Activated T-cell treated with anti-CD3 and anti-CD28 coated beads for 48 hours (primary cell): ENCODE measurements at regions not wholly inside any gene's neighbourhood (a gene's known extent, or its start where the extent isn't known, plus 50 kb on each side); places are given as distances from the start of the nearest gene placed in this dataset.
"Not testable (repeated sequence)": the region's sequence is repeated elsewhere in the genome, so short reads cannot be mapped to it uniquely, and the experiment has no call there.

Source experiments
- DNase-seq: peaks from one replicate; pipeline ENCODE4 v3.0.0-alpha.2; 2020; ENCODE audit warnings: low read depth

- DNase-seq: not testable (repeated sequence)
These were observed 213.2 kb downstream of the BANP start for GRCh38 chr16:88164196-88165039.

DNA sequence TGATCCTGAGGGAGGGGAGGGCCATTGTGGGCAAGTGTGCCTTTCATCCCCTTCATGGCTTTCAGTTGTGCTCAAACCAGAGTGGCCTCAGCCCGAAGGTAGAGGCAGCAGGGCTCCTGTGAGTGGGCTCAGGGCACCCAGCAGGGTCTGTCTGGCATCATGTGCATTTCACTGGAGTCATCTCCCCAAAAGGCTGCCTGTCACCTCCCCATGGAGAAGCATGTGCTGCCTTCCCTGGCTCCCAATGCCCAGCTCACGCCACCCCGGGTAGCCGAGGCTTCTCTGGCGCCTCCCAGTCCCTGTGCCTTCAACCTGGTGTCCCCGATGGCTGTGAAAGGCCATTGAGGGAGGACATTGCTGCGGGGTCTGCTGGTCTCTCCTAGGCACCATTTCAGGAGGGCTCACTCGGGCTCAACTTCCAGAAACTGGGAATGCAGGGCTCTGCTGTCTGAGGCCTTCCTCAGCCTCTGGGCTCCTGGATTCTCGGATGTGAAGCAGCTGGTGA is 213.9 kb downstream of the BANP start:
- not testable (repeated sequence) for DNase-seq

DNA sequence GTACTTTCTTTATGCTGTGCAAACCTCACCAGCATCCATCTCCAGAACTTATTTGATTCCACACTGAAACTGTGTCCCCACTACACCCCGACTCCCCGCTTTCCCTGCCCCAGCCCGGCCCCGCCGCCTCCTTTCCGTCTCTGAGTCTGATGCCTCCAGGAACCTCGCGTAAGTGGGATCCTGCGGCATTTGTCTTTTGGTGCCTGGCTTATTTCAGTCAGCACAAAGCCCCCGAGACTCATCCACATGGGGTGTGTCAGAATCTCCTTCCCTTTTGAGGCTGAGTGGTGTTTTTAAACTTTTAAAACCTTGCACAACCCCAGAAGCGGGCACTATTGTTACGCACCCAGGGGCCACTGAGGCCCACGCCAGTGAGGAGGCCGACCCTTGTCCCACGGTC is 214.4 kb downstream of the BANP start:
- not testable (repeated sequence) for DNase-seq

DNA sequence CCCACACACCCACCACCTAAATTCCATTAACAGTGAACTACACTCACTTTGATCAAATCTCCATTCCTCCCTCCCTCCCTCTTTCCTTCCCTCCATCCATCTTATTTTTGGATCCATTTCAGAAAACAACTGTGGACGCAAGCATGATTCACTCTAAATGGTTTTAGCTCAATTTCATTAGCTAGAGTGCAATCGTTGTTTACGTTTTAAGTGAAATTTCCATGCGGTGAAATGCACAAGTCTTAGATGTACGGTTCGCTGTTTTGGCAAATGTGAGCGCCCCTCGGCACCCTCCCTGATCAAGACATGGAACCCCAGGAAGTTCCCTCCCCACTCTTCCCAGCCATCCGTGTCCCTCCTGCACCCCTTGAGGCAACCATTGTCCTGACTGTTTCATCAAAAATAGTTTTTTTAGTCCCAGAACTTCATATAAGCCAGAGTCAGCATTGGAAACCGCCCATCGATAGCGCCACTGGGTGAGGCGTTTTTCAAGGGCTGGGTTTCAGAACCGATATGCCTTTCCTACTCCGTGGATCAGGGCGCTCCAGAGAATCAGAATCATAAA is 215.1 kb downstream of the BANP start:
- DNase-seq: not testable (repeated sequence)

- DNase-seq: not testable (repeated sequence)
These were observed 214.8 kb upstream of the ZNF469 start for GRCh38 chr16:88167798-88168556.

DNA sequence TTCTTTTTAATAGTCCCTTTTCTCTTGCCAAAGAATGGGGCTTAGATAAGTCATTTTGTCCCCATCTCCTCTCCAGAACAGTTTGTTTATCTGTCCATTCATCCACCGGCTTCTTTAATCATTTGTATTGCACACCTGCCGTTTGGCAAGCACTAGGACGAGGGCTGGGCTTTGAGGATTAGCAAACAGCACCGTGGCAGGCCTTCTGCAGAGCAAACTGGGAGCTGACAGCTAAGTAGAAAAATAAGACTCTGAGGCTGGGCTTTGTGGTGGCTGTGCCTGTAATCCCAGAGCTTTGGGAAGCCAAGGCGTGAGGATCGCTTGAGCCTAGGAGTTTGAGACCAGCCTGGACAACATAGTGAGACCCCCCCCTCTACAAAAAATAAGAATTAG is 214.2 kb upstream of the ZNF469 start:
- not testable (repeated sequence) for DNase-seq

- DNase-seq: not testable (repeated sequence)
These were observed 213.5 kb upstream of the ZNF469 start for GRCh38 chr16:88169136-88169830.

GRCh38 chr16:88169831-88170165 is 213.0 kb upstream of the ZNF469 start:
- not testable (repeated sequence) for DNase-seq

GRCh38 chr16:88170528-88170991 is 212.2 kb upstream of the ZNF469 start:
- no peak for DNase-seq

DNA sequence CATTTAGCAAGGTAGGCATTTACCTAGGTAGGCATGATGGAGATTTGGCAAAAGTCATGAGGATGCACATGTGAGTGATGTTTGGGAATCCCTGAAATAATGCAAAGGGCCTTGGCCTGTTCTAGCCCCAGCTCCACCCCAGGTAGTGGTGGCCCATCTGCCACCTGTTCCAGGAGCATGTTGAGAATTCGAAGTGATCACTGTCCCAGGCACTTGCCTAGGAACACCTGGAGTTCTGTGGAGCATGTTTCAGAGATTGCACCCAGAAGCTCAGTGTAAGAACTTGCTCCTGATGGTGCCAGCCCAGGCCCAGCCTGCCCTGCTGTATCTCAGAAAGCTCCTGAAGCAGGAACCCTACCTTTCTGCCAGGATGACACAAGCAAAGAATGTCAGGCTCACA is 211.6 kb upstream of the ZNF469 start:
- DNase-seq: not testable (repeated sequence)

DNA sequence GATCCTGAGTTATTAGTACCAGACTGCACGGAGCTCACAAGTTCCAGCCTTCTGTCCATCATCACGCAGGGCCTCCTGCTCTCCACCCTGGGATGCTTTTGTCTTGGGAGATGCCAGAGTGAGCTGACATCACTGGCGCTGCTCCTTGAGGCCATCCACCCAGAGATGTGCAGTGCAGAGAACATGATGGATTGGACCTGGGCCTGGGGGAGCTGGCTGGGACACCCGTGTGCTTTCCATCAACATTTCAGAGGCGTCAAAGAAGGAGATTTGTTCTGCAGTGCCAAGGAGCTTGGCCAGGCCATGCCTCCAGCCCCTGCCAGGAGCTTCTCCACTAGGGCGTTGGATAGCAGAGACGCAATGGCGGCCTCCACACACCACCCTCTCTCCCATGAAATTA is 206.6 kb upstream of the ZNF469 start:
- DNase-seq: not testable (repeated sequence)

DNA sequence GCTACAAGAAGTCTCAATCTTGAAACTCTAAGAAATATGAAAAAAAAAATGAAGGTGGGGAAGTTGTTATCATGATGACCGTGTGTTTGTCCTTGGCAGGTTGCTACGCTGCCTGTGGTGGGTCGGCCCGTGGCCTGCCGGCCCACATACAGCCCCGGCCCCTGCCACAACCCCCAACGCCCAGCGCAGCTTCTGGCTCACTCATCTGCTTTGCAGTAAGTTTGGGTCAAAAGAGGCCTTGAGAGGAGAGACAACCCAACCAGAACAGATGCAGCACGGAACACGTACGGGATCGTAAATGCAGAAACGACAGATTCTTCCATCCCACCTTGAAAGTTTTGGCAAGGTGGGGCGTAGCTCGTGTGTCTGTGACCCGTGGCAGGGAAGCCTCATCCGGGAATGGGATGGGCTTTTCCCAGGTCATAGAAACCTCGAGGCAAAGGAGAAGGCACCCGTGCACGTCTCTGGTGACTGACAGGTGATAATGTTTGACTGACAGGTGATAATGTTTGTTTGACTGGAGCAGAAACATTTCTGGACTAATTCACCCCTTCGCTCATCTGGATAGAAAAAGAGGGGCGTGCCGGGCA is 206.1 kb upstream of the ZNF469 start:
- DNase-seq: not testable (repeated sequence)

DNA sequence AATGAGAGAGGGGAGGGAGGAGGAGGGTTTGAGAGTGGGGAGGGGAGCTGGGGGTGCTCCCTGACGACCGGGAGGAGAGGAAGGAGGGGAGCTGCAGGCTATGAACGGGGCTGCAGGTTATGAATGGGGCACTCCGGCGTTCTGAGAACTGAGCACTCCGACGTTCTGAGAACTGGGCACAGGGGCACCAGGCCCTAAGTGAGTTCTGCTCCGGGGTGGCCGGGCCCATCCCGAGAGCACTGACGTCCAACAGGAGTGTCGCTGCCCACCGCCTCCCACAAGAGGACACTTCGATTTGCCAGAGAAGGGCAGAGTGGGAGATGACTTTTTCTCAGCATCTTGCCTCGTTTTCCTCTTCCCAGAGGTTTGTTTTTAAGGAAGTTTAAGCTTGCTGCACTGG is 204.5 kb upstream of the ZNF469 start:
- not testable (repeated sequence) for DNase-seq

- DNase-seq: not testable (repeated sequence)
These were observed 203.9 kb upstream of the ZNF469 start for GRCh38 chr16:88178896-88179295.

GRCh38 chr16:88182967-88183881 is 199.5 kb upstream of the ZNF469 start:
- DNase-seq: not testable (repeated sequence)

- DNase-seq: not testable (repeated sequence)
These were observed 198.7 kb upstream of the ZNF469 start for GRCh38 chr16:88184053-88184452.

DNA sequence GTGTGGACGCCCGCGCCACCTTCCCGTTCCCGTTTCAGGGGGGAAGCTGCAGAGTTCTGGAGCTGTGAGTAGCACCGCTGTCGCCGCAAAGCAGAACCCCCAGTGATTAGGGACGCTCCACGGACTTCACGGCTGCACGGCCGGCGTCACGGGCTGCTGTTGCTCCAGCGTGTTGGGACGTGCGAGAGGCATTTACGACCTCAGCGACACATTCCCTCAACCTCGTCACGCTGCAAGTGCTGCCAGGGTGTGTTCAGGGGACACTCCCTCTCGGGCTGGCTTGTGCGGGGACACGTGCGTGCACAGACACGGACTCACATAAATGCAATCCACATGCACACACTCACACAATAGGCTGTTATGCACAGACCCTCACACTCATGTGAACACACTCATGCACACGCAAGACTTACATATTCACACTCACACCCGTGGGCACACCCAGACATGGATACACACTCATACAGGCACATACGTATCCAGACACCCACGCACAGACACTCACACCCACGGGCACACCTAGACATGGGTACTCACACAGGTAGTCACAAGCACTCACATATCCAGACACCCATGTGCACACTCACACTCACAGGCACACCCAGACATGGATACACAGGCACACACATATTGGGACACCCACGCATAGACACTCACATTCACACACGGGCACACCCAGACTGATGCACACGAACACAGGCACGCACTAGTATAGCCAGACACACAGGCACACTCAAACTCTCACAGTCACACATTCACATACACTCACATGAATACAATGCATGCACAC is 198.0 kb upstream of the ZNF469 start:
- not testable (repeated sequence) for DNase-seq

DNA sequence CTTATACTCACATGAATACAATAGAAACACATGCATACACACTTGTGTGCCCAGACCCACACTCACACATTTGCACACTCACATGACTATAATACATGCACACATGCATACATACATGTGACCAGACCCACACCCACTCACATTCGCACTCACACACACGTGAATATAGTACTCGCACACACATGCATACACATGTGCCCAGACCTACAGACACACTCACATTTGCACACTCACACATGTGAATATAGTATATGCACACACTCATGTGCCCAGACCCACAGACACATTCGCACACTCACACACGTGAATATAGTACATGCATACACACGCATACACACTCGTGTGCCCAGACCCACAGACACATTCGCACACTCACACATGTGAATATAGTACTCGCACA is 197.4 kb upstream of the ZNF469 start:
- not testable (repeated sequence) for DNase-seq
